ENCODE measurements at regions not wholly inside any gene's neighbourhood (a gene's known extent, or its start where the extent isn't known, plus 50 kb on each side); places are given as distances from the start of the nearest gene placed in this dataset.

GRCh38 chr4:128600996-128601871 lies 208.3 kb upstream of the JADE1 start:
- Histone ChIP-seq H3K4me3 (ENCODE audit: low read depth, low read length) (peak overlapping the region; percentile 3), H3K36me3 (no peaks in the 10 kb centered on the region), H3K4me1 (peaks cover 10% of the 10 kb centered on the region), H3K9me3 (no peaks in the 10 kb centered on the region), H3K27me3 (no peaks in the 10 kb centered on the region)
- peak; percentile 89 for DNase-seq
- no peak for TF ChIP-seq CTCF (IDR thresholded peaks at IDR 0.05; ENCODE audit: low read depth, low read length)

GRCh38 chr4:128600410-128600809 lies 209.1 kb upstream of the JADE1 start:
- Histone ChIP-seq H3K4me3 (ENCODE audit: low read depth, low read length) (no peak overlapping the region), H3K36me3 (no peaks in the 10 kb centered on the region), H3K4me1 (peaks cover 10% of the 10 kb centered on the region), H3K27me3 (no peaks in the 10 kb centered on the region), H3K9me3 (no peaks in the 10 kb centered on the region)
- DNase-seq, result no peak
- no peak for TF ChIP-seq CTCF (IDR thresholded peaks at IDR 0.05; ENCODE audit: low read depth, low read length)

GRCh38 chr4:128597500-128597899 lies 212.0 kb upstream of the JADE1 start:
- DNase-seq, result no peak
- no peak for TF ChIP-seq CTCF (IDR thresholded peaks at IDR 0.05; ENCODE audit: low read depth, low read length)
- no peak overlapping the region for H3K4me3 ChIP-seq (ENCODE audit: low read depth, low read length)
- no peaks in the 10 kb centered on the region for H3K27me3 ChIP-seq
- H3K4me1 ChIP-seq, result peaks cover 10% of the 10 kb centered on the region
- no peaks in the 10 kb centered on the region for H3K9me3 ChIP-seq
- H3K36me3 ChIP-seq, result no peaks in the 10 kb centered on the region

GRCh38 chr4:128596853-128597252 lies 212.6 kb upstream of the JADE1 start:
- no peak for DNase-seq
- no peak for TF ChIP-seq CTCF (IDR thresholded peaks at IDR 0.05; ENCODE audit: low read depth, low read length)
- Histone ChIP-seq H3K36me3 (no peaks in the 10 kb centered on the region), H3K9me3 (no peaks in the 10 kb centered on the region), H3K4me1 (peaks cover 8% of the 10 kb centered on the region), H3K4me3 (ENCODE audit: low read depth, low read length) (no peak overlapping the region), H3K27me3 (no peaks in the 10 kb centered on the region)

GRCh38 chr4:128596115-128596514 lies 213.4 kb upstream of the JADE1 start:
- no peak for TF ChIP-seq CTCF (IDR thresholded peaks at IDR 0.05; ENCODE audit: low read depth, low read length)
- H3K4me3 ChIP-seq (ENCODE audit: low read depth, low read length), result no peak overlapping the region
- no peak for DNase-seq
- no peaks in the 10 kb centered on the region for H3K27me3 ChIP-seq
- H3K9me3 ChIP-seq, result no peaks in the 10 kb centered on the region
- H3K4me1 ChIP-seq, result peaks cover 4% of the 10 kb centered on the region
- H3K36me3 ChIP-seq, result no peaks in the 10 kb centered on the region

- H3K9me3 ChIP-seq, result no peaks in the 10 kb centered on the region
- TF ChIP-seq CTCF (IDR thresholded peaks at IDR 0.05; ENCODE audit: low read depth, low read length), result no peak
- peak; percentile 28 for DNase-seq
- no peaks in the 10 kb centered on the region for H3K27me3 ChIP-seq
- no peaks in the 10 kb centered on the region; the same call in 1 of the 2 replicates for H3K4me1 ChIP-seq
- H3K4me3 ChIP-seq (ENCODE audit: low read depth, low read length), result no peak overlapping the region
- H3K36me3 ChIP-seq, result no peaks in the 10 kb centered on the region
Measured at GRCh38 chr4:128591482-128591881, 218.0 kb upstream of the JADE1 start.

All from BE2C (cell line).